CD14-positive monocyte (primary cell): ENCODE measurements at regions not wholly inside any gene's neighbourhood (a gene's known extent, or its start where the extent isn't known, plus 50 kb on each side); places are given as distances from the start of the nearest gene placed in this dataset.

Experiments
- DNase-seq, 3 donors: peaks; one replicate each; pipeline ENCODE4 v3.0.0-alpha.2; 2011 to 2022
- H2AFZ ChIP-seq: 2 replicates; pipeline ENCODE4 v1.6.0; 2012; ENCODE audit warnings: mild to moderate bottlenecking, low read depth, low read length, inconsistent platforms; ENCODE audit not compliant: insufficient read depth, poor library complexity, severe bottlenecking
- H3K27ac ChIP-seq, 2 donors: 1 replicate in 1 of 2; 2 replicates in 1 of 2; pipeline ENCODE4 v1.5.1; 2012 to 2013; ENCODE audit warnings: low read length in 2 of 2, control low read depth in 1 of 2, inconsistent platforms in 1 of 2, low read depth in 1 of 2, mild to moderate bottlenecking in 1 of 2
- H3K27me3 ChIP-seq, 2 donors: one replicate each; pipeline versions ENCODE4 v1.6.0 to v1.6.1; 2011 to 2013; ENCODE audit warnings: low read length in 2 of 2; ENCODE audit not compliant: control insufficient read depth in 2 of 2, insufficient read depth in 2 of 2
- H3K36me3 ChIP-seq, 2 donors: replicated peaks in 1 of 2; 1 replicate in 1 of 2; 2 replicates in 1 of 2; pipeline versions ENCODE4 v1.5.1 to v1.6.1; 2012 to 2013; ENCODE audit warnings: low read length in 2 of 2, control low read depth in 1 of 2, inconsistent platforms in 1 of 2, mild to moderate bottlenecking in 1 of 2; ENCODE audit not compliant: insufficient read depth in 2 of 2, control insufficient read depth in 1 of 2
- H3K4me1 ChIP-seq, 2 donors: 1 replicate in 1 of 2; 2 replicates in 1 of 2; pipeline versions ENCODE4 v1.5.1 to v1.6.1; 2012 to 2013; ENCODE audit warnings: low read length in 2 of 2, control low read depth in 1 of 2, inconsistent platforms in 1 of 2, mild to moderate bottlenecking in 1 of 2, moderate library complexity in 1 of 2; ENCODE audit not compliant: insufficient read depth in 2 of 2, control insufficient read depth in 1 of 2
- H3K4me2 ChIP-seq: replicated peaks from 2 replicates; pipeline ENCODE3; 2012; ENCODE audit warnings: low read length, moderate library complexity, mild to moderate bottlenecking; ENCODE audit not compliant: poor library complexity, severe bottlenecking; ENCODE audit errors: extremely low read depth
- H3K4me3 ChIP-seq, 3 experiments: fragments of 200-600 bp in 1 of 3; sonication (generic) in 1 of 3; replicated peaks in 1 of 3; 1 replicate in 2 of 3; 2 replicates in 1 of 3; pipeline ENCODE4 v1.5.1; 2011 to 2013; ENCODE audit warnings: low read length in 3 of 3, mild to moderate bottlenecking in 3 of 3, control low read depth in 2 of 3, low read depth in 2 of 3, inconsistent platforms in 1 of 3, moderate library complexity in 1 of 3
- H3K79me2 ChIP-seq: 2 replicates; pipeline ENCODE4 v1.6.0; 2012; ENCODE audit warnings: mild to moderate bottlenecking, control low read depth, inconsistent platforms, low read length, moderate library complexity; ENCODE audit not compliant: insufficient read depth
- H3K9ac ChIP-seq: 2 replicates; pipeline ENCODE4 v1.6.0; 2017; ENCODE audit warnings: low read length, mild to moderate bottlenecking; ENCODE audit not compliant: insufficient read depth, poor library complexity, severe bottlenecking
- H3K9me3 ChIP-seq, 2 donors: replicated peaks in 1 of 2; 1 replicate in 1 of 2; 2 replicates in 1 of 2; pipeline versions ENCODE4 v1.5.1 to v1.6.1; 2012 to 2013; ENCODE audit warnings: low read length in 2 of 2, control low read depth in 1 of 2; ENCODE audit not compliant: control insufficient read depth in 1 of 2, insufficient read depth in 1 of 2
- H4K20me1 ChIP-seq: 2 replicates; pipeline ENCODE4 v1.6.0; 2012; ENCODE audit warnings: mild to moderate bottlenecking, low read length, control low read depth, moderate library complexity; ENCODE audit not compliant: insufficient read depth
- H3K27ac Mint-ChIP-seq, 7 donors: one replicate each; pipeline ENCODE4 v1.8.0; 2020; ENCODE audit warnings: mild to moderate bottlenecking in 7 of 7, mixed read lengths in 7 of 7, moderate library complexity in 6 of 7, inconsistent platforms in 2 of 7
- H3K27me3 Mint-ChIP-seq, 3 donors: one replicate each; pipeline ENCODE4 v1.8.0; 2021 to 2022; ENCODE audit warnings: low read depth in 3 of 3, mild to moderate bottlenecking in 3 of 3, mixed read lengths in 3 of 3, moderate library complexity in 3 of 3, inconsistent platforms in 1 of 3
- H3K36me3 Mint-ChIP-seq, 2 donors: one replicate each; pipeline ENCODE4 v1.8.0; 2020; ENCODE audit warnings: mixed read lengths in 2 of 2, inconsistent platforms in 1 of 2, mild to moderate bottlenecking in 1 of 2
- H3K4me1 Mint-ChIP-seq: one replicate; pipeline ENCODE4 v1.8.0; 2020; ENCODE audit warnings: mild to moderate bottlenecking, mixed read lengths
- H3K4me3 Mint-ChIP-seq, 2 donors: one replicate each; pipeline ENCODE4 v1.8.0; 2020; ENCODE audit warnings: mild to moderate bottlenecking in 2 of 2, mixed read lengths in 2 of 2, moderate library complexity in 1 of 2
- H3K9me3 Mint-ChIP-seq, 7 donors: one replicate each; pipeline ENCODE4 v1.8.0; 2020 to 2022; ENCODE audit warnings: mixed read lengths in 7 of 7, mild to moderate bottlenecking in 6 of 7, moderate library complexity in 6 of 7, inconsistent platforms in 2 of 7
- CTCF ChIP-seq: fragments of 200-600 bp; IDR thresholded peaks from one replicate; pipeline ENCODE4 v1.8.0; 2022; ENCODE audit warnings: antibody characterized with exemption, mild to moderate bottlenecking
- WGBS: methylation state at CpG from one replicate; pipeline ENCODE4 v1.1.5; 2013; ENCODE audit warnings: missing lambda C conversion rate; ENCODE audit not compliant: insufficient coverage; 5-methylcytosine and 5-hydroxymethylcytosine counted together
- intact Hi-C, 2 donors: fragments of 100-400 bp; cut with micrococcal nuclease; formaldehyde crosslinking; loops; one replicate each; pipeline versions ENCODE4 v1.15.0 to v1.15.1; 2023

GRCh38 chr14:41986700-41987099 lies 380.0 kb downstream of the LRFN5 start:
- H3K27ac ChIP-seq: no peak overlapping the region
- no peak overlapping the region for H3K4me2 ChIP-seq
- Mint-ChIP-seq H3K27me3 (peaks cover 0 to 1% (median 0%) of the 10 kb centered on the region in 3 donors), H3K27ac (no peak overlapping the region), H3K4me3 (no peak overlapping the region), H3K4me1 (no peaks in the 10 kb centered on the region), H3K9me3 (no peaks in the 10 kb centered on the region), H3K36me3 (no peaks in the 10 kb centered on the region)
- no peaks in the 10 kb centered on the region for H3K36me3 ChIP-seq
- intact Hi-C loops: no loop called here
- no peak for DNase-seq
- H2AFZ ChIP-seq: no peak overlapping the region
- H3K79me2 ChIP-seq: no peaks in the 10 kb centered on the region
- H3K4me3 ChIP-seq: no peak overlapping the region
- H3K27me3 ChIP-seq: no peaks in the 10 kb centered on the region
- H4K20me1 ChIP-seq: no peaks in the 10 kb centered on the region
- H3K9ac ChIP-seq: no peak overlapping the region
- no peak for TF ChIP-seq CTCF
- H3K4me1 ChIP-seq: no peaks in the 10 kb centered on the region
- no peaks in the 10 kb centered on the region for H3K9me3 ChIP-seq

- Histone ChIP-seq H3K4me3 (no peak overlapping the region), H3K9ac (no peak overlapping the region), H3K9me3 (no peaks in the 10 kb centered on the region), H3K79me2 (no peaks in the 10 kb centered on the region), H3K36me3 (no peaks in the 10 kb centered on the region), H4K20me1 (no peaks in the 10 kb centered on the region), H3K27ac (no peak overlapping the region), H3K4me2 (no peak overlapping the region), H2AFZ (no peak overlapping the region), H3K27me3 (no peaks in the 10 kb centered on the region), H3K4me1 (no peaks in the 10 kb centered on the region)
- Mint-ChIP-seq H3K27me3 (peaks cover 0 to under 1% (median 0%) of the 10 kb centered on the region in 3 donors), H3K4me3 (no peak overlapping the region), H3K9me3 (no peaks in the 10 kb centered on the region), H3K4me1 (no peaks in the 10 kb centered on the region), H3K36me3 (no peaks in the 10 kb centered on the region), H3K27ac (no peak overlapping the region)
- TF ChIP-seq CTCF: no peak
- WGBS: no CpG with 5 or more reads among the region's 2 CpGs
- intact Hi-C loops: no loop called here
- DNase-seq: no peak
These were observed 379.5 kb downstream of the LRFN5 start for GRCh38 chr14:41986083-41986645.
